HG02981 (cell line): ENCODE measurements at regions not wholly inside any gene's neighbourhood (a gene's known extent, or its start where the extent isn't known, plus 50 kb on each side); places are given as distances from the start of the nearest gene placed in this dataset.
A peak's percentile ranks its signal among the peaks of the same experiment; 100 is the strongest.
"Not testable (repeated sequence)": the region's sequence is repeated elsewhere in the genome, so short reads cannot be mapped to it uniquely, and the experiment has no call there.

Experiments
- ATAC-seq: cut with Tn5 transposase; IDR thresholded peaks from one replicate; pipeline ENCODE4 v1.9.1; 2021; ENCODE audit warnings: mild to moderate bottlenecking, moderate library complexity; ENCODE audit not compliant: unreplicated experiment

GRCh38 chr3:140863580-140864009 lies 78.0 kb upstream of the SLC25A36 start:
- peak; percentile 53 for ATAC-seq

- ATAC-seq = no peak
Observed at GRCh38 chr3:140870351-140870750, 71.3 kb upstream of the SLC25A36 start.

- ATAC-seq = no peak
Observed at GRCh38 chr3:140871022-140871421, 70.6 kb upstream of the SLC25A36 start.

GRCh38 chr3:140872165-140872564 lies 69.5 kb upstream of the SLC25A36 start:
- ATAC-seq = not testable (repeated sequence)

GRCh38 chr3:140883428-140884040 lies 58.1 kb upstream of the SLC25A36 start:
- ATAC-seq = no peak

- ATAC-seq = not testable (repeated sequence)
Observed at GRCh38 chr3:140885697-140886096, 55.9 kb upstream of the SLC25A36 start.
